Rectal smooth muscle tissue (tissue), 1 donor: ENCODE measurements at regions not wholly inside any gene's neighbourhood (a gene's known extent, or its start where the extent isn't known, plus 50 kb on each side); places are given as distances from the start of the nearest gene placed in this dataset.

Experiments used
- H3K27ac ChIP-seq: one replicate; pipeline ENCODE4 v1.7.0; 2013; ENCODE audit warnings: low read depth, low read length, inconsistent platforms
- H3K27me3 ChIP-seq: one replicate; pipeline ENCODE4 v1.7.0; 2013; ENCODE audit warnings: low read length; ENCODE audit not compliant: control insufficient read depth, insufficient read depth
- H3K36me3 ChIP-seq: one replicate; pipeline ENCODE4 v1.7.0; 2013; ENCODE audit warnings: low read length; ENCODE audit not compliant: control insufficient read depth, insufficient read depth
- H3K4me1 ChIP-seq: one replicate; pipeline ENCODE4 v1.7.0; 2013; ENCODE audit warnings: low read length; ENCODE audit not compliant: control insufficient read depth, insufficient read depth
- H3K4me3 ChIP-seq: one replicate; pipeline ENCODE4 v1.7.0; 2013; ENCODE audit warnings: low read length
- H3K9ac ChIP-seq: one replicate; pipeline ENCODE4 v1.7.0; 2013; ENCODE audit warnings: low read length

DNA sequence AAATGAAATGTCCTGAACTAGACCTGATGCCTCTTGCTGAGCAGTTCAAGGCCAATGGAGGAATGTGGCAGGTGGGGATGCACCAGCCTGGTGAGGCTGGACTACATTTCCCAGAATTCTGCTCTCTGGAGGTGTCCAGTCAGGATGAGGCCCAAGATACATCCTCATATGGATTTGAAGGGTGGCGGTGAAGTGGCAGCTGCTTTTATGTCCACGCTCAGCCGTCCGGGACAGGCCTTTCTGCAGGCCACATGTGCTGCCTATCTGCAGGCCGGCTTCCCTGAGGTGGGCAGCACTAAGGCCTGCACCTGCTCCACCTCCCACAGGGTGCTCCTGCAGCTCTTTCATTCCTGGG lies 230.2 kb downstream of the BCL11B start:
- no peak overlapping the region for H3K9ac ChIP-seq
- no peaks in the 10 kb centered on the region for H3K27me3 ChIP-seq
- H3K4me3 ChIP-seq, result no peak overlapping the region
- H3K4me1 ChIP-seq, result no peaks in the 10 kb centered on the region
- H3K36me3 ChIP-seq, result no peaks in the 10 kb centered on the region
- H3K27ac ChIP-seq, result no peak overlapping the region

DNA sequence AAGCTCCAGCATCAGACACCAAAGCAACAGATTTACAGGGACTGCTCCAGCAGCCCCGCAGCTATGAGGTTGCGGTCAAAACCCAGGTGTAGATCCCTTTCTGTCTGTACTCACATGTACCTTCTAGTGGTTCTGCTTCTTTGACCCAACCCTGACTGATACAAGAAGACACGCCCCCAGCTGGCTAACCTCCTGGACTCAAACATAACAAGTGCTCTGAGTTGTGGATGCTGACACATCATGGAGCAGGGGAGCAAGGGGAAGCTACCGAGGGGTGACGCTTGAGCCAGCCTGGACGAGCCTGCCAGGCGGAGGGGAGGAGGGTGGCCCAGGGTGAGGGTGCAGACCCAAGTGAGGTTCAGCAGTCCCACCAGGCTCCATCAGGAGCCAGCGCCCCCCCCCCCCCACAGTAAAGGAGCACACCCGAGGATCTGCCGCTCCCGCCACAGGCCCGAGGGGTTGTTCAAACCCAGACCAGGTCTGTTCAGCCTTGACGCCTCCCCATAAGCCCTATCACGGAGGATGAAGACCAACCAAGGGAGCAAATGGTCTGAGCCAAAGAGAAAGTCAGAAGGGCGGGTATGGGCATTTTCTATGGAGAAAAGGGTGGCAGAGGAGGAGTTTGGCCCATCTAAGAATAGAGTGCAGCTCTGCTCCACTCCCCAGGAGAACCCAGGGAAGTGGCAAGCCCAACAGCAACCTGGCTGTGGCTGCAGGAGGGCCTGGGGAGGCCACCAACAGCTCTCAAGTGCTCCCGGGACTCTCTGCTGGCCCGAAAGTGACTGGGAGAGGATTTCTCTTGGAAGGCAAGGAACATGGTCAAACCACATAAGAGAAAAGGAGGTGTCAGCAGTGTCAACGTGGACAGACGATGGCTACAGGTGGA lies 229.4 kb downstream of the BCL11B start:
- Histone ChIP-seq H3K27me3 (no peaks in the 10 kb centered on the region), H3K9ac (no peak overlapping the region), H3K36me3 (no peaks in the 10 kb centered on the region), H3K4me1 (no peaks in the 10 kb centered on the region), H3K27ac (no peak overlapping the region), H3K4me3 (no peak overlapping the region)

DNA sequence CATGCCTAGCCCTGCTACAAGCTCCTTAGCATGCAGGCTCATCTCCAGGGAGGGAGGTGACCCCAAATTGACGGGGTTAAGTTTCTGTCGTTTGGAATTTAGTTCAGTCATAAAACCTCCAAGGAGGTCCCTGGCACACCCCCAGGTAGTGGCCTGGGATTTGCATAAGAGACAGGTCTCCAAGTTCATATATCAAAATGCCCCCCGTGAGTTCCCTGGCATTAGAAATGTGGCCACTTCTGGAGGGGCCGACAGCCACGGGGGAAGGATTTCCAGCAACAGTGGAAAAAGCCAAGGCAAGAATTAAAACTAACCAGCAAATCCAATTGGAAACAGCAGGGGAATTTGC lies 228.8 kb downstream of the BCL11B start:
- Histone ChIP-seq H3K4me3 (no peak overlapping the region), H3K36me3 (no peaks in the 10 kb centered on the region), H3K27ac (no peak overlapping the region), H3K9ac (no peak overlapping the region), H3K27me3 (no peaks in the 10 kb centered on the region), H3K4me1 (no peaks in the 10 kb centered on the region)

DNA sequence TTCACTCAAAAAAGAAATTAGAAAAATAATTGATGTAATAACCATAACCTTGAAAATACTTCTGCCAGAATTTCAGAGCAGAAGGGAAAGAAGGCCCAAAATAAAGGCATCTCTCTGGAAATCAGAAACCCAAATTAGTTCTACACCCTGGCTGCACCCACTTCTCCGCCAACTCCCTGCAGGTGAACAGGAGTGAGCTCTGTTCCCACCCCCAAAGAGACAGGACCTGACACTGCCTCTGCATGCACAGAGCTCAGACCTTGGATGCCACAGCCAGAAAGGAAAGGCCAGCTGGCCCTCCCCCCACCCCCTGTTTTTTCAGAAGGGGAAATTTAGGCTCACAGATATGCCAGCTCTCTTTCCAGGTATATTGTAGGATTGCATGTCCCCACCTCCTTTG lies 228.2 kb downstream of the BCL11B start:
- H3K27ac ChIP-seq, result no peak overlapping the region

DNA sequence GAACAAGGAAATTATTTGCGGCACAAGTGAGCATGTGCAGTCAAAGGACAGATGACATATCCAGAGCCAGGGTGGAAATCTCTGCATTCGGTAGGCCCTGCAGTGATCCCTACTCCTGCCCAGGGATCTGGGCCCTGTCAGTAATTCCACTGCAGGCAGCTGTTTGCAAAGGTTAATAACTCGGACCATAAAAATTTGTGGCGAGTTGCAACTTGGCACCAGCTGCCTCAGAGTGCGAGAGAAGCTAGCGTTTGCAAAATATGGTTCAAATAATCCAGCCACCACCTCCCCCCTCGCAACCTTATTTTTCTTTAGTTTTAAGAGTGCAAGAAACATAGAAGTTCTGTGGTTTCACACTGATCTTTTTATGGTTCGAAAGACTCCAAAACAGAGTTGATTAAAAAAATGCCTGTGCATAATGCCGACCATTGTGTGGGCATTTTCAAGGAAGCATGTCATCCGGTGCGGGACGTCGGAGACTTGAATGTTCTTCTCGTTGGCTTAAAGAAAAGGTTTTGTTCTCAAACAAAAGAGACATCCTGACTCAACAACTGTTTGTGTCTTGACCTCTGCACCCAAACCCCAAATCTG lies 224.5 kb downstream of the BCL11B start:
- Histone ChIP-seq H3K4me3 (no peak overlapping the region), H3K27ac (no peak overlapping the region), H3K9ac (no peak overlapping the region), H3K36me3 (no peaks in the 10 kb centered on the region), H3K27me3 (no peaks in the 10 kb centered on the region), H3K4me1 (no peaks in the 10 kb centered on the region)

More for the DNA sequence above, 228.2 kb downstream of the BCL11B start:
- Histone ChIP-seq H3K4me1 (no peaks in the 10 kb centered on the region), H3K9ac (no peak overlapping the region), H3K27me3 (no peaks in the 10 kb centered on the region), H3K36me3 (no peaks in the 10 kb centered on the region), H3K4me3 (no peak overlapping the region)

DNA sequence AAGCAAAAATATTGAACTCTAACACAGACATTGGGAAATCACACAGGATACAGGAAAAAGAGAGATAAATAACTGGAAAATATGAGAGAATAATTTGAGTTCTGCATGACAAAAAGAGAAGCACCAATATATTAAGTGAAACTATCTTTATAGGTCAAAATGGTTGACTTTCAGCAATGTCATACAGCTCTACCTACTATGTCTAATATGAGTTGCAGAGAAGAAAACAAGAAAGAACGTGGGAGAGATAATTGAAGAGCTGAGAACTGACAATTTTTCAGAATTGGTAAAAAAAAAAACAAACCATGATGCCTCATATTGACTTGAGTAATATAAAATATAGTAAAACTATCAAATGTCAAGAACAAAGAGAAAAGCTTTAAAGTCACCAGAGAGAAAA lies 221.7 kb downstream of the BCL11B start:
- Histone ChIP-seq H3K4me1 (no peaks in the 10 kb centered on the region), H3K27ac (no peak overlapping the region), H3K36me3 (no peaks in the 10 kb centered on the region), H3K4me3 (no peak overlapping the region), H3K27me3 (no peaks in the 10 kb centered on the region), H3K9ac (no peak overlapping the region)

DNA sequence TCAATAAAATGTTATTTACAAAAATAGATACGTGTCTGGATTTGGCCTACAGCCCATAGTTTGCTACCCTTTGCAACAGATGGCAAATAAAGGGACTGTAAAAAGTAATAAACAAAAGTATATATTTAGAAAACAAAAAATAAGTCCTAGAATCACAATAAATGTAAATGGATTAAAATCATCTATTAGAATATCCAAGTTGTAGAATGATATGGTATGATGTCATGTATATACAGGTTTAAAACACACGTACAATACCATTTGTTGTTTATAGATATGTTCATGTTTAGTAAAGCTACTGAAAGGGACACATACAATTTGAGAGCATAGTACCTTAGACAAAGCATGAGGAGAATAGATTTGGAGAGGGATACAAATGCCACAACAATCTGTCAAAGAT lies 219.5 kb downstream of the BCL11B start:
- H3K36me3 ChIP-seq, result no peaks in the 10 kb centered on the region
- no peak overlapping the region for H3K4me3 ChIP-seq
- H3K4me1 ChIP-seq, result no peaks in the 10 kb centered on the region
- H3K27ac ChIP-seq, result no peak overlapping the region
- H3K27me3 ChIP-seq, result no peaks in the 10 kb centered on the region
- no peak overlapping the region for H3K9ac ChIP-seq

DNA sequence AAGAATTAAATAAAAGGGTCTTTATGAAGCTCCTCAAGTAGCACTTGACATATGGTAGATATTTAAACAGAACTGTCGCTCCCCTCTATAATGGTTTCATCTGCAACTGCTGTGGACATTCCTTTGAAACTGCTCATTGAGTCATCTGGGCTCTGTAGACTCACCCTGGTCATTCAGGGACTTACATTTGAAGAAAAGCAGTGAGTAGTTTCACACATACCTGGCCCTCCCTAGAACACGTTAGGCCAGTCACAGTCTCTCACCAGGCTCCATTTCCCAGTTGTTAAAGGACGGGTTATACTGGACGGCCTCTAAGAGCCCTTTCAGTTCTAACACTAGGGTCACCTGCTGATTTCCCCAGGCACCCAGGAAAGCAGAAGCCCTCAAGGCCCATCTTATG lies 217.0 kb downstream of the BCL11B start:
- Histone ChIP-seq H3K9ac (no peak overlapping the region), H3K27ac (no peak overlapping the region), H3K27me3 (no peaks in the 10 kb centered on the region), H3K4me3 (no peak overlapping the region), H3K4me1 (no peaks in the 10 kb centered on the region), H3K36me3 (no peaks in the 10 kb centered on the region)

DNA sequence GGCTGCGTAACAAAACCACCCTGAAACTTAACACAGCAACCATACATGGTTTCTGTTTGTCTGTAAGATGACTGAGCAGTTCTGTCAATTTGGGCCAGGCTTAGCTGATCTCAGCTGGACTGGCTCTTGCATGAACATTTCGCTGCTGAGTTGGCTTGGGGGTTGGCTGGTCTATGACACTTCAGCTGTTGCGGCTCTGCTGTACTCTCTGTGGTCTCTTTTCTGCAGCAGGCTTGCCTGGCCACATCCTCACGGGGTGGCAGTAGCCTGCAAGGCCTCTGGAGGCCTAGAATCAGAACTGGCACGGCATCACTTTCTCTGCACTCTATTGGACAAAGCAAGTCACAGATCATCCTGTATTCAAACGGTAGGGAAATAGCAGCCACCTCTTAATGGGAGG lies 216.2 kb downstream of the BCL11B start:
- Histone ChIP-seq H3K4me3 (no peak overlapping the region), H3K36me3 (no peaks in the 10 kb centered on the region), H3K4me1 (no peaks in the 10 kb centered on the region), H3K27me3 (no peaks in the 10 kb centered on the region), H3K27ac (no peak overlapping the region), H3K9ac (no peak overlapping the region)

DNA sequence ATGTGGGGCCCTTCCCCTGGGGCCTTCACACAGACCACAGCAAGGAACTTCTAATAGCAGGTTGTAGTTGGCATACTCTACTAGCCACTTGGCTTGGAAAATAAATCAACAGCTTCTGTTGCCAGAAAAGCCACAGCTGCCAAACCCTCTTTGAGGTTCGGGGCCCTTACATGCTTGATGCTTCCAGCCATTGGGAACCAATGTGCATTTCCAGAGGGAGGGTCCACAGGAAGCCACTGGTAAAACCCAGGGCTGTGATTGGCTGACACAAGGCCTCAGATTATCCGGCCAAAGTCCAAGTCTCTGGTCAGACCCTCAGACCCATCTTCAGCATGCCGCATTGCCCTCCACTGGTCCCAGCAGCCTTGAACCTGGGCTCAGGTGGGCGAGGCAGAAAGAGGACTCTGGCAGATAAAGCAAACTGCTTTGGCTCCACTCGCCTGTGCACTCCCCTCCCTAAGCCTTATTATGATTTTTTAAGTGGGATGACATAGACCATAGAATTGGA lies 214.4 kb downstream of the BCL11B start:
- Histone ChIP-seq H3K4me3 (no peak overlapping the region), H3K36me3 (no peaks in the 10 kb centered on the region), H3K27ac (no peak overlapping the region), H3K4me1 (no peaks in the 10 kb centered on the region), H3K9ac (no peak overlapping the region), H3K27me3 (no peaks in the 10 kb centered on the region)

DNA sequence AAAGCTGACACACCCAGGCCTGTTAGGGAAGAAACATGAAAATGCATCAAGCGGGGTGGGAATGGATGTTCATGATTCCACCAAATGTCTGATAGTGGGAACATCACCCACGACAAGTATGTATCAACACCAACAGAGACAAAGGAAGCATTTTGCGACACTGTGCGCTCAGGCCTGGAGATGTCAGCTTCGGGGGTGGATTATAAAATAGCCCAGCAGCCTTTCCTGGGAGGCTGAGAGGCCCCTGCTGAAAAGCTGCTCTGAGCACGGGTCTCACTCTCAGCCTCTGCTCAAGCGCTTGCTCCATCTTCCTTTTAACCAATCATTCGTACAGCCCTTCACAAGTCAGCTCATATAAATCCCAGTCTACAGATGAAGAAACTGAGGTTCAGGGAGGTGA lies 213.5 kb downstream of the BCL11B start:
- no peaks in the 10 kb centered on the region for H3K36me3 ChIP-seq
- H3K4me3 ChIP-seq, result no peak overlapping the region
- H3K4me1 ChIP-seq, result no peaks in the 10 kb centered on the region
- no peak overlapping the region for H3K27ac ChIP-seq
- H3K27me3 ChIP-seq, result no peaks in the 10 kb centered on the region
- H3K9ac ChIP-seq, result no peak overlapping the region

DNA sequence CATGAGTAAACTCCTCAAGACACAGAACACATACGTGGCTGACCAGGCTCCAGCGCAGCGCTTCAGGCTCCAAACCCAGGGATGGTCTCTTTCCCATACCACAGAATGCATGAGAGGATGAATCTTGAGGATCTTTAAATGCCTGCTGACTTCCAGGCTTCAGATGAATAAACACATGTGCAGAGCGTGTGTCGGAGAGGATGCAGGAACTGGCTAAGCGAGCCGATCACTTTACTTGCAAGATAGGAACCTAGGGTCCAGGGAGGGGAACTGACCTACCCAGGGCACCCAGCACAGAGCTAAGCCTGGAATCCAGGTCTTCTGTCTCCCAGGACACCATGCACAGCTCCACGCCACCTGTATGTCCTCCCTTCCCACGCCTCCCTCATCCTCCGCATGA lies 209.8 kb downstream of the BCL11B start:
- no peaks in the 10 kb centered on the region for H3K4me1 ChIP-seq
- no peak overlapping the region for H3K27ac ChIP-seq
- H3K4me3 ChIP-seq, result no peak overlapping the region
- H3K36me3 ChIP-seq, result no peaks in the 10 kb centered on the region
- no peak overlapping the region for H3K9ac ChIP-seq
- H3K27me3 ChIP-seq, result no peaks in the 10 kb centered on the region
